Stimulated activated CD4-positive, alpha-beta T cell treated with anti-CD3 and anti-CD28 coated beads, Interleukin-15, amount 100 ng/mL, for 24 hours (primary cell): ENCODE measurements at regions not wholly inside any gene's neighbourhood (a gene's known extent, or its start where the extent isn't known, plus 50 kb on each side); places are given as distances from the start of the nearest gene placed in this dataset.

ENCODE experiments used
- DNase-seq: peaks from one replicate; pipeline ENCODE4 v3.0.0-alpha.2; 2020

DNA sequence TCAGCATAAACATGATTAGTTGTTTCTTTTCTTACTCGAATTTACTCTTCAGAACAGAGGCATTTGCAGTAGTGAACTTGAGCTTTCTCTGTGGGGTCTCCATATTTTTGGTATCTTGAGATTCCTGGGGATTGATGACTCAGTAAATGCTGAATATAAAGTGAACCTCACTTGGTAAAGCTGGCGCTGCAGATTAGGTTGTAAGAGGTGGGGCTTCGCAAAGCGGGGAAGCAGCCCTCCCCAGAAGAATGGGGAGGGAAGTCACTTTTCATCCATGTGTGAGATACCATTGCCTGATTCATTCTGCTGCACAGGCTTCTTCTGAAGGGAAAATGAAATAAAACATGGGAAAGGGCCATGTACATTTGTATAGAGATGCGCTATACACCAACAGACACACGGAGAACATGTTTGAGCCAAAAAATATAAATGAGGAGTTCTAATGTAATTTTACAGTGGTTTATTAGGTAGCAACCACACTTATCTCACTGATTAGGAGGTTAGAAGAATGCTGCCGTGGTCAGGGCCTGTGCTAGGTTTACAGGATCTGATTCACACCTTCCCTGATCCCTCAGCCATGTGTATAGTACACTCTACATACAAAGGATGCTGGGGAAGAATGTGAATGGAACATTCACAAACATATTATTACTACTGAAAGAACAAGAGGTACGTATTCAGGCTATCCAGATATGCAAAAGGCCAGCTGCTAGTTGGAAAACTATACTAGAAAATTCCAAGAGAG lies 63.5 kb downstream of the DNTTIP2 start:
- no peak for DNase-seq

DNA sequence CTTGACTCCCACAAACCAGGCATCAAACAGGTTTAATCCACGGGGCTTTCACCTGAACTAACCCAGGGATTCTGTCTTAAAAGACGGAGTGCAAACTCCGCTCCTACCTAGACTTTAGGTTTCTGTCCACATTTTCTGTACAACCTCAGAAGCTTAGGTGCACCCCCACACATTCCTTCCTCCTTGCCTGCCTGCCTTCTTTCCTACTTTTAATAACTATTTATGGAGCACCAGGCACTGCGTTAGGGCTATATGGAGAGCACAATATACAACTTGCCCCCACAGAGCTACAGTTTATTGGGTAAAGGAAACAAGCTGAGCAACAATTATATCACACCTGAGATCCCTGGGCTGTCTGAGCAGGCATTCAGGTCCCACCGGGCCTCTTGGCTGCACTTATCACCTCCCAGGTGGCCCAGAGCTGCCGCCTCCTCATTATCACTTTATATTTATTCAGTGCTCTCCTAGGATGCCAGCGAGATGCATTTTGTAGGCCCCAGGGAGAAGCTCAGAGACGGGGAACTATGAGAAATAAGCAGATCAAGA lies 64.1 kb downstream of the DNTTIP2 start:
- no peak for DNase-seq

DNA sequence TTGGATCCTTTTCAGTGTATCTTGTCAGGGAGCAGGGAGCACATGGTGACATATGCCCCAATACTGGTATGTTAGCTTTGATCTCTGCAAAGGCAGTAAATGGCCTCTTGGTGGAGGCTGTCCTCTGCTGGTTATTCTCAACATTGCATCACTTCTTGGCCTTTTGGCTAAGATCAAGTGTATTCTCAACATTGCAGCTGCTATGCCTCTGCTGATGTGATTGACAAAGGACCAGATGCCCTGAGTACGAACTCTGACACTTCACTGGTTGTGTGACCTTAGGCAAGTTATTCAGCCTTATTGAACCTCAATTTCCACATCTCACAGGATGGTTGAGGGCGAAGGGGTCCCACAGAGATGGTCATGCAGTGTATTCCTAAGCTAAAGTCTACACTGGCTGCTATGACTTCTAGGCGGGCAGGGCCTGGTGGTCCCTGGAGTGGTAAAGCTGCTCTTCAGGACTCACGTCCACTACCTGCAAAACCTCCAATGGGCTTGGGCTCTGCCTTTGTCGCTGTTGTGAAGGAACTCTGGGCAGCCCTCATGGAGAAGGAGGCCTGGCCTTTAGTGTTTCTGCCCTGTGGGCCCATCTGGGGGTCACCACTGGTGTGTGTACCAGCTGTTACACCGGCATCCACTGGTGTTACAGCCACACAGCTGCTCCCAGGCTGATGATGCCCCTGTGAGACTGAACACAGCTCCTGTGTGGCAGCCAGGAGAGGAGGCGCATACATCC lies 64.8 kb downstream of the DNTTIP2 start:
- peak; percentile 59 for DNase-seq

DNA sequence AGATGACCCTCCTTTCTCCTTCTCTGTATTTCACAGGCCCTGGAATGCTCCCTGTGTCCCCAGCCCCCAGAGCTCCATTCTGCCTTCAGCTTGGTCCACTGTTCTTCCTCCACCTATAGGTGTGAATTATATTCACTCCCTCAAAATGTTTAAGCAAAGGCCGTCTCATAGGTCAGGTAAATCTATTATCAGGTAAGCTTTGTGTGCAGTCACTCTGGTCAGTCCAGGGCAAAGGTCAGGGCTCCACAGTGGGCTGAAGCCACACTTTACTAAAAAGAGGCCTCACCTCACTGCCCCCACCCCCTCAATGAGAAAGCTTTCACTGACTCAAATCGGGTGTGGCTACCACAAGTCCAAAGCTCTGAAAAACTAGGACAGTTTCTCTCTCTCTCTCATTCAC lies 65.9 kb downstream of the DNTTIP2 start:
- DNase-seq = no peak

DNA sequence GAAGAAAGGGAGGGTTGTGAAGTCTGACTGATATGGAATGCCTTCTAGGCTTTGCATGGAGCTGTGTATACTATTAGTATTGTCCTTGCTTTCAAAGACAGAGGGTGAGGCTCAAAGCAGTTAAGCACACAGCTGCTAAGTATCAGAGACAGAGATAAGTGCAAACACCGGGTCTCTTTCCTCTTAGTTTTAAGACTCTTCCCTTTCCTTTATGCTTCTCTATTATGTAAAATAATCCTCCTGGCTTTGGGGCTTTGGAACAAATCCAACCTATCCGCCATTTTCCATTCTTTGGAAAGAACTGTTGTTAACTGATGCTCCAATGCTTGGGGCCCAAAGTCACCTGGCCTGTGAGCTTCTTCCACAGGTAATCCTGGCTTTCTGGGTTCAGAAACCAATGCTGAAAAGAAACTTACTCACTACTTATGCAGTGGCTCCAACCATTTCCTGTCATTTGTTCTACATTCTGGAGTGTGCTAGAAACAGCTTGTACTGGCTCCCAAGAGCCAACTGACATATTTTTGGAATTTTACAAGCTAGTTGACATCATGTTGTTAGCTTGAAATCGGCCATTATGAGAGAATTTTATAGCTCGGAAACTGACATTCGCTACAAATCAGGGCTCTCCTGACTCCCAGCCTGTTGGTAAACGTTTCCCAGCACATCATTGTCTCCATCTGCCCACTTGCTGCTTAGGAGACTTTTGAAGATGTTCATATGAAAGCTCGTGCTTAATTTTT lies 67.5 kb downstream of the DNTTIP2 start:
- DNase-seq = no peak

DNA sequence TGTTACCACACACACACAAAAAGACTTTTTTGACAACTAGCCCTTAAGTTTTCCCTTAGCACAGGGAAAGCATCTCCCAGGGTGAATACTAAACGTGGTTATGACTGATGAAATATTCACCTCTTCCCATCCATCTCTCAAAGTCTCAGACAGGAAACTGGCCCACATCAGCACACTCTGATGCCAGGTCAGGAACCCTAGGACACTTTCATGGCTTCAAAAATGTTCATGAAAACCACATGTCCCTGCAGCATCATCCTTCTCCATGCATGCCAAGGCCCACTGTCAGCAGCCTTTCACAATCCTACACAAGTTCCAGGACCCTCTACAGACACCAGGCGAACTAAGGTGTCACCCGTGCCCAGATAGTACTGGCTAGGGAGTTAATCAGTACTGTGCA lies 68.7 kb downstream of the DNTTIP2 start:
- DNase-seq = no peak

DNA sequence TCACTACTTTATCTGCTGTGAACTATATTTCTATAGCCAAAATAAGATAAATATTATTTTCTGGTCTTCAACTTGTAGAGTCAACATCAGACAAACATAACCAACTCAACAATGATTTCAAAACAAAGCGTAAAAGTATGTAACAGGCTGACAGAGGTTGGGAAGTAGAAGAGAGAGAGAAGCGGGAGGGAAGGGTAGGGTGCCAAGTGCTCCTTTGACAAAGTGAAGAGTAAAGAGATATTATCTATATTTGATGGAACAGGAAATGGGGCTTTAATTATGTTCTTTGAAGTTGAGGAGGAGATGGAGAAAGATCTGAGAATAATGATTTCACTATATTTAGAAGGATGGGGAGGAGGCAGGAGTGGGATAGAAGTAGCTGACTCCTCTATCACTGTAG lies 70.1 kb downstream of the DNTTIP2 start:
- DNase-seq = no peak

DNA sequence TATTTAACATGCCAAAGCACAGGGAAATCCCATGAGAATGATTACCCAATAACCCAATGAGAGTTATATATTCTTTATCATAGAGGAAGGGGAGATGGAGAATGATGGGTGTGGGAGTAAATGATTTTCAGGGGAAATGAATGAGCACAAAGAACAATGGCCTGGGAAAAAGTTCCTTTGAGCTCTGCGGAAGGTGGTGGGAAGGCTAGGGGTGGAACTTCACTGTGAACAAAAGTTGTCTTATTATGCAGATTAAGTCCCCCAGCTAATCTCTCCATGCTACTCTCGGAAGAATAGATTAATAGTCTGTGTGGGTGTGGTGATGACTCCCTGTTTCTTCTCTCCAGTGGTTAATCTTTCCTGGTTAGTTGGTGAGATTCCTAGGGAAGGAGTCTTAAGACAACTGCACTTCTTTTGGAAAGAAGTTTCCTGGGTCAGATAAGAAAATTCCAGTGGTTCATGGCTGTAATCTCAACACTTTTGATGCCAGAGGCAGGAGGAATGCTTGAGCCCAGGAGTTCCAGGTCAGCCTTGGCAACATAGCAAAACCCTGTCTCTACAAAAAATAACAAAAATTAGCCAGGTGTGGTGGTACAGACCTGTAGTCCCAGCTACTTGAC lies 71.6 kb downstream of the DNTTIP2 start:
- no peak for DNase-seq

DNA sequence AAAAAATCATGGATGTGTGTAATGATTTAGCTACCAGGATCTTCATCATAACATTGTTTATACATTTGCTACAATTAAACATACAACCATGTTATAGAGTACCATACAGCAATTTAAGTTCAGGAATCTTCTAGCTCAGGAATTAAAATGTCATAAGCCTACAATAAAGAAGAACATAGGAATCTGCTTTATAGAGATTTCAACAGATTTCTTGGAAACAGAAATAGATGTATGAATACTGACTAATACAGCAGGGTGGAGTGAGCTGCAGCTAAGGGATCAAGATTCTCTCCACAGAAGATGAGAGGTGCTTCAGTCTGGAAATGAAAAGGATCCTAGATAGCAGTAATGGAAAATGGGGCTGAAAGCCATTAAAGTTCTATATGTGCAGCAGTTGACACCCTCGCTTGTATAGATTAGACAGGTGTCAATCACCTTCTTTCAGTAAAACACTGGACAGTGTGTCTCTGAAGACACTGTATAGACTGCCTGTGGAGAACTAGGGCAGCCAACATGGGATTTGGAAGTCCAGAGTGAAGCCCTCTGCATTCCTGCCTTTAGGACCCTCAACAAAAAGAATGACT lies 73.9 kb downstream of the DNTTIP2 start:
- no peak for DNase-seq

DNA sequence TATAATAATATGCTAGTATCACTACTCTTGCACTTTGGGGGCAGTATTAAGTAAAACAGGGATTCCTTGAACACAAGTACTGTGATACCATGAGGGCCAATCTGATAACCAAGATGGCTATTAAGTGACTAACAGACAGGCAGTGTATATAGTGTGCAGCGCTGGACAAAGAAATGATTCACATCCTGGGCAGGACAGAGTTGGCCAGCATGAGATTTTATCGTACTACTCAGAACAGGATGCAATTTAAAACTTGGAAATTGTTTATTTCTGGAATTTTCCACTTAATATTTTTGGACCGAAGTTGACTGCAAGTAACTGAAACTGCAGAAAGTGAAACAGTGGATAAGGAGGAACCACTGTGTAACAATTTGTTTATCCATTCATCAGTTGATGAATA lies 74.6 kb downstream of the DNTTIP2 start:
- no peak for DNase-seq

DNA sequence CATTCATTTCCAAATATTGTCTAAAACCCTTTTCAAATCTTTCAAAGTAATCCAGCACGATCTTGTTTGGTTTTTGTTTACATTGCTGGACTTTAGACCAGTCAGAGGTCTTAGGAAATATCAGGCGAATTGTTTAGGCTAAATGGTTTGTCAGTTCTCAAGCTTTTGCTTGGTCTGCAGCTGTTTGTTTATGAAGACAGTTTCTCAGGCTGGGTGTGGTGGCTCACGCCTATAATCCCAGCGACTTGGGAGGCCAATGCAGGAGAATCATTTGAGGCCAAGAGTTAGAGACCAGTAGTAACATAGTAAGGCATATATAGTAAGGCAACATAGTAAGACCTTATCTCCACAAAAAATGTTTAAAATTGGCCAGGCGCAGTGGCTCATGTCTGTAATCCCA lies 77.5 kb downstream of the DNTTIP2 start:
- DNase-seq = no peak

DNA sequence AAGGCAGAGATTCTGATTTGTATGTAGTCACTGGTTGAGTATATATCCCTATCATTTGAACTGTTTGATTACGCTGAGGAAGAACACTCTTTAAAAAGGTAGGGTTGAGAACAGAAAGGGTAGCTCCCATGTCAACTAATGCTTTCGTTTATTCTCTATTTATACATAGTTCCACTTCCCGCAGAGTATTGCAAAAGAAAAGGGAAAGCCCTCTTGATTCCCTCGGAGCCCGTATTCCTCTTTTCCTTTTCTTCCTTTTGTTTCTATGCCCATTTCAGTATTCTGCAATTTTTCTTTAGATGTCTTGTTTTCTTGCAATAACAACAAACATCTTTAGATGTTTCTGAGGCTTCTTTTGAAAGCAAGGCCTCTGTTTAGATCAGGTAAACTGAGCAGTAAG lies 78.2 kb downstream of the DNTTIP2 start:
- DNase-seq = no peak

DNA sequence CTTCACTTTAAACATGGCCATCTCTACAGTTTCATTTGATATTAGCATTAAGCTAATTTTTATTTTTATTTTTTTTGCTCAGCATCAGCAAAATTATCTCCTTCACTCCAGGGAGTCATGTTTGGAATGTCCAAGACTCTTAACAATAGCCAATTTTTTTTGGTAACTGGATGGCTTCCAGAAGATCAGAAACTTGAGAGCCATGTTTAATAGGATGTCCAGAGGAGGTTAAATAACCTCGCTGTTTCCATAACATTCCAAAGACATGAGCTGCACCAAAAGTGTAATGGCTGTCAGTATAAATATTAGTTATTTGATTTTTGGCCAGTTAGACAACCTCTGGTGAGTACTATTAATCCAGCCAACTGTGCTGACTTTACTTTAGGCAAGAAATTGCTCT lies 80.7 kb downstream of the DNTTIP2 start:
- no peak for DNase-seq

DNA sequence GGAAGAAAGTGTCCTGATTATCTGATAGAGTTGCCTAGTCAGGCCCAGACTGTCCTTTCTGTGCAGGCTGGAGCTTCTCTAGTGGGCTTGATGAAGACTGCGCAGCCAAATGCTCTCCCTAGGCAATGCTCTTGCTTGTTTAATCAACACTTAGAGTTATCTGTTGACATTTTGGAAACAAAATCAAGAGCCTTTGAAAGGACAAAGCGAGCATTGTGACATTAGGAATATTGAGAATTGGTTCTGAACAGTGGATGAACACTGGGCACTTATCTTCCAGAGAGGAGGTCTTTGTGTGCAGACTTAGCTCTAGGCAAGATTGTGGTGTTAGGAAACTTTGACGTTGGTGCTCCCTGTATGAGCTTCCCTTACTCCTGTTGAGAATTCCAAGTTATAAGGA lies 94.5 kb downstream of the DNTTIP2 start:
- DNase-seq = no peak

DNA sequence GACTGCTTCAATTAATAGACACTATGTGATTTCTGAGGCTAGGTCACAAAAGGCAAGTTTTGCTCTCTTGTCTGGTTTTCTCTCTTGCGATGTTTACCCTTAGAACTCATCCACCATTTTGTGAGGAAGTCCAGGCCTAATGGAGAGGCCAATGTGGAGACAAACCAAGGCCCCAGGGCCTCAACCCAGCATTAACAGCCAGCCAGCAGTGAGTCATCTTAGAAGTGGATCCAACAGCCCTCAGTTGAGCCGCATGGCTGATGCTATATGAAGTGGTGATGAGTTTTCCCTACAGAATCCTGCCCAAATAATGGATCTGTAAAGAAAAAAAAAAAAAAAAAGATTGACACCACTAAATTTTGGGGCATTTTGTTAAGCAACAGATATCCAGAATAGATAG lies 95.1 kb downstream of the DNTTIP2 start:
- no peak for DNase-seq

DNA sequence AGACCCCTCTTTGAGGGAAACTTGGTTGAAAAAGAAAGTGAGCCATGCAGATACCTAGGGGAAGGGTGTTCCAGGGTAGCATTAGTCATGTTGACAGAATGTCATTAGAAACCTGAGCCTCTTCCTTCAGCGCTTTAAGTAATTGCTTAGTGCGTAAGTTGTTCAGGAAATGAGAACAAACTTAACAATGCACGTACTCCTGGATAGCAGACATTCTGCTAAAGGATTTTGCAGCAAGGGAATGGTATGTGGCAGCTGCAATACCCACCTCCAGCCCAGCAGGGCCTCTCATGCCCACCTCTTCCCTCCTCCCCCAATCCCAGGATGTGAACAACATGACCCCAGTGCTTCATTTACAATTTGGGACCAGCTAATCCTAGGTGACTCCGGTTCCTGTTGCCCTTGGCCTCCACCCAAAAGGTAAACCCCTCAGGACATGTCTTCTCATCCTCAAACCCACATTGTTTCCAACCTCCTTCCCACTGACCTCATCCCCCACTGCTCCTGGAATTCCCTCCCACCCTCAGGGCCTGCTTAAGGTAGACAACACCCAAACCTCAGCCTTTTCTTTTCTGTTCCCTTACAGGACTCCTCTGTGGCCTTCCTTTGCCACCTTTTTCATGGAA lies 98.0 kb upstream of the BCAR3 start:
- DNase-seq = no peak

DNA sequence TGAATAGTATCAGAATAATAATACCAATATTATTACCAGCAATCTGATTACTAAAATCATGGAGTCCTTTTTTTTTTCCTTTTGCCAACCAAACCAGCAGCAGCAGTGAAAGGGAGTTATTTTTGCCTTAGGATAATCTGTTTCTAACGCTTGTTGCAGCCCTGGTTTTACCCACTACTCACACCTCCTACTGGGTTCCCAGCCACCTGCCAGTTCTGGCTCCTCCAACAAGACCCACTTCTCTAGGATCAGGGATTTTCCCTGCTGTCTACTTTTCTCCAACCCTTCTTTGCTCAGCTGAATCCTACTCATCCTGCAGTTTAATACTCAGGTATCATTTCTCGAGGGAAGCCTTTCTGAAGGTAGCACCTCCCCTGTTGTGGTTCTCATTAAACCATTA lies 96.8 kb upstream of the BCAR3 start:
- DNase-seq = no peak

DNA sequence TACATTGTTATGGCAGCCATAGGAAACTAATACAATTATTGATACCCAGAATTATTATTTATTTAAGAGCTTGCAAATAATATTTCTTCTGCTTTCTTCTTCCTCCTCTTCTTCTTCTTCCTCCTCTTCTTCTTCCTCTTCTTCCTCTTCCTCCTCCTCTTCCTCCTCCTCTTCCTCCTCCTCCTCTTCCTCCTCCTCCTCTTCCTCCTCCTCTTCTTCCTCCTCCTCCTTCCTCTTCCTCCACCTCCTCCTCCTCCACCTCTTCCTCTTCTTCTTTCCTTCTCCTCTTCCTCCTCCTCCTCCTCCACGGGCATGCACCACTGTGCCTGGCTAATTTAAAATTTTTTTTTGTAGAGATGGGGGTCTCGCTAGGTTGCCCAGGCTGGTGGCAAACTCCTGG lies 95.6 kb upstream of the BCAR3 start:
- DNase-seq = no peak

DNA sequence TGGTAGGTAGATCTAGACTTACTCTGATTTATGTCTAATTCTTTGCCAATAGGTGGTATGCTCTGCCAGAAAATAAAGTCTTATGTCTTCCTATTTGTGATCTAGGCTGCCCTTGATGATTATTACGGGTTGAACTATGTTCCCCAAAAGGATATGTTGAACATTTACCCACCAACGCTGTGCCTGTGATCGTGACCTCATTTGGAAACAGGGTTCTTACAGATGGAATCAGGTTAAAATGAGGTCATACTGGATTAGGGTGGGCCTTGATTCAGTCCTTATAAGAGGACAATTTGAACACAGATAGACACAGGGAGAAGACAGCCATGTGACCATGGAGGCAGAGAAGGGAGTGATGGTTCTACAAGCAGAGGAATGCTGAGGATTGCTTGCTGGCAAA lies 95.1 kb upstream of the BCAR3 start:
- DNase-seq = no peak

DNA sequence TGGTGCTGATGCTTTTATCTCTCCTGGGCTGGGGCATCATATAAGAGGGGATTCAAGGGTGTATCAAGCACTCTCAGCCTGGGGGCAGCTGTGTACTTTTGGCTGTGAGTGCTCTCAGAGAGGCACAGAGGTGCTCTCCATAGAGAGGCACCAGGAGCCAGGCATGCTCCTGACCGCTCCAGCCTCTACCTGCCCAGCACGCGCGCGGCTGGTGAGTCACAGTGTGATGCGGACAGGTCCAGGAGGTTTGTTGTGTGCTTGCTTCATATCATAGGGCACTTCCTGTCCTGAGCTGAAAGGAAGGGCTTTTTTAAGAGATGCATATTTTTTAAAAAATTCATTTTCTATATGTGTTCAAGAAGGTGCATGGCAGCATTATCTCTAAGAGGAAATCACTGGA lies 93.6 kb upstream of the BCAR3 start:
- no peak for DNase-seq

DNA sequence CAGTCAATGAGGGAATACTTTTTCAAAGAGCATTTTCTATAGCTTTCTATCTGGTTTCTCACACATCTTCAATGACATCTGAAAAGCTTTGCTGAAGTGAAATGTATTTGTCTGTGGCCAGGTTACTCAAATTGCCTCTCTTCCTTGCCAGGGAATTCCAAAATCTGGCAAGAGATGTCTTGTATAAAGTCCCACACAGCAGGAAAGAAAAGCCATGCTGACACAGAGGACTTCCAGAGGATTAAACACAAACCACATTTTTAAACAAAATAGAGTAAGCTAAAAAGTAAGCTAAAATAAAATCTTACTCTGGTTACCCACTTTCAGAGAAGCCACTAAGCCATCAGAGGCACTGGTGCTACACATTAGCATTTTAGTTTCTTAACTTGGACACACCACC lies 93.1 kb upstream of the BCAR3 start:
- DNase-seq = no peak

DNA sequence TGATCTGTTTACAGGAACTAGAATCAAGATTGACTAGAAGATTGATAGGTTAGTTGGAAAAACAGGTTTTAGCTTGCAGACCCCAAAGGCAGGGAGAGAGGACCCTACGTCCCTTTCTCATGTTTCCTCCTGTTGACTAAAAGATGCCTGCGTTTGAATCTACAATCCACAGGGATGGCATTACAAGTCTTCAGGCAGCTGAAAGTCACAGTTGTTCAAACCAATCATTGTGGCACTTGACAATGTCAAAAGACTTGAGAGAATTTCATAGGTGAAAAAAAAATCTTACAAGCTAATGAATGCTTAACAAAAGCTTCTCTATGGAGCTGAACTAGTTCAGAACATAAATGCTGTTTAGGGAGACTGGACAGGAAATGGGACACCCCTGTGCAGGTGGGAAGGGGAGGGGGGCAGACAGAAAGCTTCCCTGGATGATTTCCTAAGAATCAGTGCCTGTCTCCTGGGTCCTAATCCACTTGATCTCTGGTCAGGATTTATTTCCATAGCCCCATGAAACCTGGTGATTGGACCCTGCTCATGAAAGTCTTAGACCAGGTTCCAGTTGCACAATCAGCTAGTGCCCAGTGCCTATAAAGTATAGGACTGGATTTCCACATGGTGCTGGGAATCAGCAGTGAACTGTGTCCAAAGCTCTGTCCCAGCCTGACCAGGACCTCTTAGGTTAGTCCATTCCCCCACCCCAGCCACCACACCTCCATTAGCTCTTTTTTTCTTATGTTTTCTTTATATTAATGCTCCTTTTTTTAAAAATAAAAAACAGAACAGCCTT lies 91.6 kb upstream of the BCAR3 start:
- DNase-seq = no peak
